ENCODE measurements at regions not wholly inside any gene's neighbourhood (a gene's known extent, or its start where the extent isn't known, plus 50 kb on each side); places are given as distances from the start of the nearest gene placed in this dataset.

- TF ChIP-seq RCOR1 (IDR thresholded peaks at IDR 0.05; ENCODE audit: low read length), result no peak
- TF ChIP-seq FOXJ3 (CRISPR knock-in tag; IDR thresholded peaks at IDR 0.05), result no peak
- no peak for TF ChIP-seq RFX5 (IDR thresholded peaks at IDR 0.05; ENCODE audit: low read length)
- TF ChIP-seq RAD21 (IDR thresholded peaks at IDR 0.05; ENCODE audit: low read length), result no peak
- no peak for TF ChIP-seq GATA2 (CRISPR knock-in tag; IDR thresholded peaks at IDR 0.05)
These were observed 258.8 kb upstream of the NUDT12 start (continued) for GRCh38 chr5:103821361-103821760.

DNA sequence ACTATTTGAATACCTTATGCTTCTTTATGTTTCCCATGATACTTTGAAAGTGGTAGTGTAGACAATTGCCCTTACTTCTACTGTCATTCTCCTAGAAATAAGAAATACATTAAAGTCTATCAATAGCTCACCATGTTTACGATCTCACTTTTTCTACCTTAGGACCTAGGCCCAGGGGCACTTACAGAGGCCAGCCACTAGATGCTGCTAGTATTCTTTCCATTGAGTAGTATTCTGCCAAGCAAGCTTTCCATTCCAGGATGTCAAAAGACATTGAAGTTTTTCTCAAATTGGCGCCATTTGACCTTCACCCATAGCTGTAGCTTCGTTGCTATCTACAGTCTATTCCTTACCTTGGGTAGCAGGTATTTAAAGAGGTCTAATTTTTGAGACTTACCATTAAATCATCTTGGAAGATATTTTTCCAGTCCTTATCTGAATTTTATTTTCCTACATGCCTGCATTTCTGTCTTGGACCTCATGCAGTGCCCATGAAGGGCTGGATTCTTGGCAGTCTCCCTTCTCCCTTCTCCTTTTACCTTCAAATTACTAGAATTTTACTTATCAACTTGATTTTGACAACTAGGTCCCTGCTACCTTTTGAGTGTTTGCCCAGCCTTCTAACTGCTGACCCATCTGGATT, 246.0 kb upstream of the NUDT12 start:
- H3K27me3 ChIP-seq (ENCODE audit: insufficient read depth), result no peaks in the 10 kb centered on the region
- H3K9me2 ChIP-seq, result no peaks in the 10 kb centered on the region
- H3K27ac ChIP-seq (ENCODE audit: low read depth in 2 of 2, low read length in 1 of 2), result peak overlapping the region in 1 of 2 experiments; percentile 64; a peak in 2 of 4 replicates
- H3K9ac ChIP-seq, result no peak overlapping the region
- no peaks in the 10 kb centered on the region for H3F3A ChIP-seq (replicated peaks; ENCODE audit: insufficient read depth)
- no peaks in the 10 kb centered on the region for H3K36me3 ChIP-seq (replicated peaks in 1 of 2; ENCODE audit: control insufficient read depth in 1 of 2, insufficient read depth in 2 of 2, low read length in 1 of 2)
- H3K4me2 ChIP-seq, result no peak overlapping the region
- ChIA-PET POLR2A (no interaction called here), CTCF (interaction anchor here (0.6 to 4.5 kb wide), 24 partner anchors 9 to 1338 kb away, joined by 3 to 44 read pairs (median 4); no protein-coding TSS in a partner anchor)
- no peaks in the 10 kb centered on the region for H4K20me1 ChIP-seq (ENCODE audit: insufficient read depth)
- DNase-seq, result peak; percentile 61
- 27% methylated on average over 3 of the region's 3 CpGs for WGBS (ENCODE audit: low lambda C conversion rate)
- TF ChIP-seq POLR2AphosphoS5 (IDR thresholded peaks at IDR 0.05; ENCODE audit: low read depth, low read length) (no peak), RXRA (IDR thresholded peaks at IDR 0.05; ENCODE audit: borderline replicate concordance, low read depth) (no peak), YY1 (IDR thresholded peaks at IDR 0.05; ENCODE audit: low read depth) (peak; percentile 56; the same call in 1 of the 2 replicates), FOXM1 (IDR thresholded peaks at IDR 0.05; ENCODE audit: low read depth) (no peak), PBX3 (IDR thresholded peaks at IDR 0.05) (peak; percentile 23; the same call in 1 of the 2 replicates), EP300 (IDR thresholded peaks at IDR 0.05; ENCODE audit: borderline replicate concordance in 1 of 2, low read depth in 1 of 2, low read length in 1 of 2) (peak in 1 of 2 experiments; percentile 25; a peak in 1 of 4 replicates), RAD21 (IDR thresholded peaks at IDR 0.05; ENCODE audit: low read length) (peak; percentile 100), RCOR1 (IDR thresholded peaks at IDR 0.05; ENCODE audit: low read length) (peak; percentile 22; the same call in 1 of the 2 replicates), MEF2A (IDR thresholded peaks at IDR 0.05; ENCODE audit: borderline replicate concordance, low read depth) (no peak), SMC3 (IDR thresholded peaks at IDR 0.05; ENCODE audit: low read depth, low read length) (peak; percentile 98), RFX5 (IDR thresholded peaks at IDR 0.05; ENCODE audit: low read length) (peak; percentile 64), MXI1 (IDR thresholded peaks at IDR 0.05; ENCODE audit: low read depth, low read length) (no peak)
- TF ChIP-seq, protein P1, sequence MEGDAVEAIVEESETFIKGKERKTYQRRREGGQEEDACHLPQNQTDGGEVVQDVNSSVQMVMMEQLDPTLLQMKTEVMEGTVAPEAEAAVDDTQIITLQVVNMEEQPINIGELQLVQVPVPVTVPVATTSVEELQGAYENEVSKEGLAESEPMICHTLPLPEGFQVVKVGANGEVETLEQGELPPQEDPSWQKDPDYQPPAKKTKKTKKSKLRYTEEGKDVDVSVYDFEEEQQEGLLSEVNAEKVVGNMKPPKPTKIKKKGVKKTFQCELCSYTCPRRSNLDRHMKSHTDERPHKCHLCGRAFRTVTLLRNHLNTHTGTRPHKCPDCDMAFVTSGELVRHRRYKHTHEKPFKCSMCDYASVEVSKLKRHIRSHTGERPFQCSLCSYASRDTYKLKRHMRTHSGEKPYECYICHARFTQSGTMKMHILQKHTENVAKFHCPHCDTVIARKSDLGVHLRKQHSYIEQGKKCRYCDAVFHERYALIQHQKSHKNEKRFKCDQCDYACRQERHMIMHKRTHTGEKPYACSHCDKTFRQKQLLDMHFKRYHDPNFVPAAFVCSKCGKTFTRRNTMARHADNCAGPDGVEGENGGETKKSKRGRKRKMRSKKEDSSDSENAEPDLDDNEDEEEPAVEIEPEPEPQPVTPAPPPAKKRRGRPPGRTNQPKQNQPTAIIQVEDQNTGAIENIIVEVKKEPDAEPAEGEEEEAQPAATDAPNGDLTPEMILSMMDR (IDR thresholded peaks at IDR 0.05), result peak; percentile 99
- TF ChIP-seq, protein P2, sequence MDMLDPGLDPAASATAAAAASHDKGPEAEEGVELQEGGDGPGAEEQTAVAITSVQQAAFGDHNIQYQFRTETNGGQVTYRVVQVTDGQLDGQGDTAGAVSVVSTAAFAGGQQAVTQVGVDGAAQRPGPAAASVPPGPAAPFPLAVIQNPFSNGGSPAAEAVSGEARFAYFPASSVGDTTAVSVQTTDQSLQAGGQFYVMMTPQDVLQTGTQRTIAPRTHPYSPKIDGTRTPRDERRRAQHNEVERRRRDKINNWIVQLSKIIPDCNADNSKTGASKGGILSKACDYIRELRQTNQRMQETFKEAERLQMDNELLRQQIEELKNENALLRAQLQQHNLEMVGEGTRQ (IDR thresholded peaks at IDR 0.05; ENCODE audit: borderline replicate concordance, low read depth, low read length), result no peak
- peaks cover 0 to 3% of the 10 kb centered on the region in 2 experiments; a peak in 1 of 4 replicates for H3K4me1 ChIP-seq (ENCODE audit: control insufficient read depth in 1 of 2, insufficient read depth in 2 of 2, low read depth in 1 of 2, low read length in 1 of 2)
- no peaks in the 10 kb centered on the region for H3K9me3 ChIP-seq
- no peak overlapping the region; a peak in 1 of 4 replicates for H3K4me3 ChIP-seq (ENCODE audit: low read depth in 2 of 2, low read length in 1 of 2)
- no peaks in the 10 kb centered on the region for H3K79me2 ChIP-seq (ENCODE audit: insufficient read depth)
- H2AFZ ChIP-seq (ENCODE audit: low read depth), result peak overlapping the region; percentile 34
